NB4 (cell line): ENCODE measurements at regions not wholly inside any gene's neighbourhood (a gene's known extent, or its start where the extent isn't known, plus 50 kb on each side); places are given as distances from the start of the nearest gene placed in this dataset.

Experiments used
- DNase-seq: peaks from one replicate; pipeline ENCODE4 v3.0.0; 2010; ENCODE audit warnings: low read depth
- H3K4me3 ChIP-seq: one replicate; pipeline ENCODE4 v1.5.1; 2011; ENCODE audit warnings: mild to moderate bottlenecking, low read depth, low read length, moderate library complexity
- CTCF ChIP-seq: IDR thresholded peaks from one replicate; pipeline ENCODE4 v1.5.1; 2012; ENCODE audit warnings: low read depth, low read length
- MYC ChIP-seq: IDR thresholded peaks from 2 replicates; pipeline ENCODE4 v1.6.1; 2011; ENCODE audit warnings: low read depth, low read length
- POLR2A ChIP-seq: IDR thresholded peaks from 2 replicates; pipeline ENCODE4 v1.6.1; 2011; ENCODE audit warnings: mild to moderate bottlenecking; ENCODE audit not compliant: insufficient read length; ENCODE audit errors: extremely low read depth
- TF ChIP-seq, protein P1 (sequence below): IDR thresholded peaks from 2 replicates; pipeline ENCODE4 v1.6.1; 2011; ENCODE audit warnings: low read depth, low read length

- no peak for DNase-seq
- H3K4me3 ChIP-seq: no peak overlapping the region
- TF ChIP-seq, protein P1, sequence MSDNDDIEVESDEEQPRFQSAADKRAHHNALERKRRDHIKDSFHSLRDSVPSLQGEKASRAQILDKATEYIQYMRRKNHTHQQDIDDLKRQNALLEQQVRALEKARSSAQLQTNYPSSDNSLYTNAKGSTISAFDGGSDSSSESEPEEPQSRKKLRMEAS: no peak
- TF ChIP-seq CTCF (no peak), MYC (no peak), POLR2A (no peak)
Measured at GRCh38 chr6:133726188-133726587, 162.7 kb upstream of the TCF21 start.

DNA sequence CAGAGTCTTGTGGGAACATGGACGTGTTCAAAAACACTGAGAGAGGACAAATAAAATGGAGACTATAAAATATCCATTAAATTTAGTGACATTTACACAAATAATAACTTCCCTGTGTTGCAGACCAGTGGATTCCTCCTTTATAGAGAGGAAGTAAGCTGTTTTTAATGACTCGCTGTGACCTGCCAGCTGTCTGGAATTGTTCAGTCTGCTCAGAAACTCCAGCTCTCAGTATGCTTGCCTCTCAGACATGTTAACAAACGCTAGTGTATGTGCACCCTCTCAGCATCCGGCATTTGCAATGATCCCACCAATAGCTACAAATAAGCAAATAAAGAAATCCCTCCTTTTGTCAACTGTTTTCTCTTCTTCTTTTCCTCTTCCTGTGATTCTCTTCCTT is 158.0 kb upstream of the TCF21 start:
- DNase-seq: no peak
- no peak for TF ChIP-seq POLR2A
- no peak for TF ChIP-seq MYC
- no peak for TF ChIP-seq CTCF
- TF ChIP-seq, protein P1: no peak
- H3K4me3 ChIP-seq: no peak overlapping the region

GRCh38 chr6:133740218-133740617 is 148.7 kb upstream of the TCF21 start:
- no peak for DNase-seq
- TF ChIP-seq, protein P1: no peak
- TF ChIP-seq POLR2A (no peak), CTCF (no peak), MYC (no peak)
- no peak overlapping the region for H3K4me3 ChIP-seq

DNA sequence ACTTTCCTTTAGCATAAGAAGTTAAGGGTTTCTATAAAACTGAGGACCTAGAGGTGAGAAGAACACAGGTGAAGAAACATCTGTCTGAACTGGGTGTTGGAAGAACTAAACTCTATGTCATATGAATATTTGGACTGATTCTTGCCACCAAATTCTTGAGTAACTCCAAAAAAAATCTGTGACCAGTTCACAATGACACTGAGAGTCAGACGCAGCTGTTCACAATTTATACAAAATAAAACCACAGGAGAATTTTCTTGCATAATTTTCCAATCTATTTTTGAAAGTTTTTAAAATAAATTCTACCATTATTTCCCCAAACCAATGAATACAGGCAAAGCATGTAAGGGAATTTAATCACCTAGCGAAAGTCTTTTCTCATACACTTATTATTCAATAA is 148.1 kb upstream of the TCF21 start:
- TF ChIP-seq, protein P1: no peak
- no peak for TF ChIP-seq MYC
- no peak for TF ChIP-seq CTCF
- TF ChIP-seq POLR2A: no peak
- no peak for DNase-seq
- H3K4me3 ChIP-seq: no peak overlapping the region

DNA sequence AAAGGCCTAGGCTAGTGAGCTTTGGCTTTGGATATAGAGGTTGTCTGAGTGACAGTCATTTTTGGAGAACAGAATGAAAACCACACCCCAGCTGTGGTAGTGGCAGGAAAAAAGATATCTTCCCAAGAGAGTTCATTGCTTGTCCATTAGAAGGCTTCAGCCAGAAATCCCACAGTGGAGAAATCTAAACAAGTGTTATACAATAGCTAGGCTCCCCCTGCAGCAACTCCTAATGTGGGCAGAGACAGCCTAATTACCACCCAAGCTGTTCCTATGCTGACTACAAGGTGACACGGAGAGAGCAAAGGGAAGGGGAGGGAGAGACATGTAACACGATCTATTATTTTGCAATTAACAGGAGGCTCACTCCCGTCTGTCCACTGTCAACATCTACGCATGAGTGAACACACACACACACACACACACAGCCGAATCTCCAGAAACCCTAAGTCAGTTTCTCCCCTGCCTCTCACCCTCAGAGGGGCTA is 147.5 kb upstream of the TCF21 start:
- TF ChIP-seq, protein P1: no peak
- TF ChIP-seq MYC (no peak), POLR2A (no peak), CTCF (no peak)
- no peak for DNase-seq
- H3K4me3 ChIP-seq: no peak overlapping the region
